Natural killer cell treated with Interleukin-12 subunit alpha and Interleukin-12 subunit beta and Interleukin-15 and Interleukin-18, amount 100 ng/mL, for 72 hours (primary cell): ENCODE measurements at regions not wholly inside any gene's neighbourhood (a gene's known extent, or its start where the extent isn't known, plus 50 kb on each side); places are given as distances from the start of the nearest gene placed in this dataset.

ENCODE experiments used
- ATAC-seq, 2 donors: fragments of 150-1000 bp; cut with Tn5 transposase in 1 of 2; sonication (Bioruptor Pico), chemical (Tn5 transposase) in 1 of 2; 2 replicates each; pipeline ENCODE4 v1.10.0; 2021
- DNase-seq: peaks from one replicate; pipeline ENCODE4 v3.0.0; 2022; ENCODE audit warnings: low spot score
- H3K27ac Mint-ChIP-seq, 2 donors: 1 replicate in 1 of 2; 2 replicates in 1 of 2; pipeline ENCODE4 v1.8.0; 2022; ENCODE audit warnings: mixed read lengths in 2 of 2, mild to moderate bottlenecking in 1 of 2, moderate library complexity in 1 of 2
- H3K27me3 Mint-ChIP-seq, 2 donors: 1 replicate in 1 of 2; 2 replicates in 1 of 2; pipeline ENCODE4 v1.8.0; 2022; ENCODE audit warnings: mixed read lengths in 2 of 2
- H3K36me3 Mint-ChIP-seq: one replicate; pipeline ENCODE4 v1.8.0; 2022; ENCODE audit warnings: mixed read lengths
- H3K4me1 Mint-ChIP-seq, 2 donors: 1 replicate in 1 of 2; 2 replicates in 1 of 2; pipeline ENCODE4 v1.8.0; 2022; ENCODE audit warnings: low read depth in 2 of 2, mixed read lengths in 2 of 2, mild to moderate bottlenecking in 1 of 2
- H3K4me3 Mint-ChIP-seq: one replicate; pipeline ENCODE4 v1.8.0; 2022; ENCODE audit warnings: mixed read lengths
- H3K9me3 Mint-ChIP-seq: 2 replicates; pipeline ENCODE4 v1.8.0; 2022; ENCODE audit warnings: mixed read lengths

DNA sequence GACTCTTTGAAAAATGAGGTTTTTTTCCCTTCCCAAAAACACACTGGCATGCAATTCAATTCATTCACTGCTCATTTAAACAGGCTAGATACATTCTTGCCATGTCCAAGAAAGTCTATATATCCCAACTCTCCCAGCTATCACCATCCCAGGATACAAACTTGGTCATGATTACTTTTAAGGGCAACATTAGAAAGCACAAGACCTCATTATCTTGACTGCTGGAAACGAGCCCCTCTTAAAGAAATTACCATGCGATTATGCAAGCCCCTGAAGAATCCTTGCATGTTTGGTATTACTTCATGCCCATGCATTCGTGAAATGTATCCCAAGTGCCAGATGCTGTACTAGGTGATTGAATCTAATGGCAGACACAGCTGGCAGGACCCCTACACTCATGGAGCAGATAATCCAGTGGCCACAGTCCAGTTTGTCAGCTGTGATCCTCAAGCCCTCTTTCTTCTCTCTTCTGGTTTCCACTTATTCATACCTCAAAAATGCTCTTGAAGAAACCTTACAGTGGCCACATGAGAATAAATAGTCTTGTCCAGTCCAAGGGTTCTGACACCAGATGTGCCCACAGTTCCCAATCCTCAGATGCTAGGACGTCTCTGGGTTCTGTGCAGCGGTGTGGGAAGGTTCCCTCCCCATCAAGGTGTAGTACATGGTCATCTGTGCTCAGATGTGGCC lies 103.7 kb upstream of the HABP2 start:
- Mint-ChIP-seq H3K4me1 (no peaks in the 10 kb centered on the region), H3K27me3 (peaks cover 22 to 23% of the 10 kb centered on the region in 2 donors), H3K4me3 (no peak overlapping the region), H3K9me3 (no peaks in the 10 kb centered on the region), H3K27ac (no peak overlapping the region), H3K36me3 (no peaks in the 10 kb centered on the region)
- DNase-seq (no peak), ATAC-seq (no peak)

- no peak overlapping the region for H3K4me3 Mint-ChIP-seq
- H3K27ac Mint-ChIP-seq, result no peak overlapping the region
- peaks cover 21 to 22% of the 10 kb centered on the region in 2 donors for H3K27me3 Mint-ChIP-seq
- H3K9me3 Mint-ChIP-seq, result no peaks in the 10 kb centered on the region
- H3K36me3 Mint-ChIP-seq, result no peaks in the 10 kb centered on the region
- ATAC-seq (no peak), DNase-seq (no peak)
- H3K4me1 Mint-ChIP-seq, result no peaks in the 10 kb centered on the region
These were observed 102.6 kb upstream of the HABP2 start for GRCh38 chr10:113450046-113450804.

DNA sequence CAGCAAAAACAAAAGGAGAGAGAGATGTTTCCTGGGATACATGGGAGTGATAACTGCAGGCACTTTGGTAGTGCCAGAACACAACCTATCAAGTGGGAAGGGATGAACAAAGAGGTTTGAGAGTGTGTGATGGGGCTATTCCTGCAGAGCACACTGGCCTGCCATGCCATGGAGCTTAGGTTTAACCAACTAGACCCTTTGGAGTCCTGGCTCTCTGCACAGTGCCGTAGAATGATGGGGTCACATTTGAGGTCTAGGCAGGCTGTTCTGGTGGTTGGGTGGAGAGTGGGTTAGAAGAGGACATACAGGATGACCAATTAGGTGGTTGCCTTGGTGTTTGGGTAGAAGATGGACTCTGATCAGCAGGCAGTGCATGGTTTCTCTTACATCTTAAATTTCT lies 101.9 kb upstream of the HABP2 start:
- Mint-ChIP-seq H3K4me3 (no peak overlapping the region), H3K27ac (no peak overlapping the region), H3K9me3 (no peaks in the 10 kb centered on the region), H3K27me3 (peaks cover 21 to 22% of the 10 kb centered on the region in 2 donors), H3K4me1 (no peaks in the 10 kb centered on the region), H3K36me3 (no peaks in the 10 kb centered on the region)
- ATAC-seq (no peak), DNase-seq (no peak)

- Mint-ChIP-seq H3K4me1 (no peaks in the 10 kb centered on the region), H3K27ac (no peak overlapping the region), H3K27me3 (peaks cover 15 to 19% of the 10 kb centered on the region in 2 donors), H3K36me3 (no peaks in the 10 kb centered on the region), H3K9me3 (no peaks in the 10 kb centered on the region), H3K4me3 (no peak overlapping the region)
- no peak for ATAC-seq
- no peak for DNase-seq
These were observed 100.6 kb upstream of the HABP2 start for GRCh38 chr10:113452146-113452845.

DNA sequence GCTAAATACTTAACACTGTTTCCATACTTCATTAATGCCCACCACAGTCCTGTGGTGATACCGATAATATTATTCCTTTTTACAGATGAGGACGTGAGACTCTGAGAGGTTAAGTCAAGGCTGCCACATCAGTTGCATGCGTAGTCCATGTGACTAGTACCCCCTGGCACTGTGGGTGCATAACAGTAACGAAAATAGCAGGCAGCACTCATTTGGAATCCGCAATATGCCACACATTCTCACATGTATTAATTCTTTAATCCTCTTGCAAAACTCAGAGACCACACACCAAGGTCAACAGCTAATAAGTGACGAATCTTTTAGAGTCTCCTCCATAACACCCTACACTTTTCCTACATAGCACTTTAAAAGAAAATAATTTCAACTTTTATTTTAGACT lies 99.5 kb upstream of the HABP2 start:
- H3K4me3 Mint-ChIP-seq, result no peak overlapping the region
- H3K27ac Mint-ChIP-seq, result no peak overlapping the region
- peaks cover 13 to 15% of the 10 kb centered on the region in 2 donors for H3K27me3 Mint-ChIP-seq
- H3K9me3 Mint-ChIP-seq, result no peaks in the 10 kb centered on the region
- H3K36me3 Mint-ChIP-seq, result no peaks in the 10 kb centered on the region
- DNase-seq (no peak), ATAC-seq (no peak)
- no peaks in the 10 kb centered on the region for H3K4me1 Mint-ChIP-seq

DNA sequence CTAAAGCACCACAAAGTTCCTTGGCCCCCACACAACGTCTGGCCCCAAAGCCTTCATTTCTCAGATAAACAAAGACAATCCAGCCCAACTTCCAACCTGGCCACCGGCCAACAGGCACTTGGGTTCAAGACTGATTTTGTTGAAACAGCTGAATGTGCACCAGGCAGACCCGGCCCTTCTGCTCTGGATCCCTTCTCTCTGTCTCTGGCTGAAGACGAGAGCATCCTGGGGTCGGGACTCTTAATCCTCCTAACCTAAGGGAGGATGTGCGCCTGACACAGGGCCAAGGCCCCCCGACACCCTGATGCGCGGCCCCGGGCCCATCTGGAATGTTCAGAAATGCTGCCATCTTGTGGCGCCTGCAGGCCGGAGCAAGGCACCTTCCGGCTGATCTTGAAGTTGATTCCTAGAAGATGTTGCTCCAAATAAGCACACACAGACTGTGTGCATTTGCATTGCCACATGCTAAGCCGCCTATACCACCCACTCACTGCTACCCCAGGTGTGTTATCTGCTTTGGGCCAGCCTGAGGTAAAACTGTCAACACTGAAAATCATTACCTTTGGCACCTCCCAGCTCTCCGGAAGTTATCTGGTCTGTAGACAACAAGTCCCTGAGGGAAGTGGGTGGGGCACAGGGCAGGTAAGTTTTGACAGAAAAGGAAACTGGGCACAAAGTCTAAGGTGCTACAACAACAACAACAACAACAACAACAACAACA lies 98.4 kb upstream of the HABP2 start:
- Mint-ChIP-seq H3K4me1 (no peaks in the 10 kb centered on the region), H3K9me3 (no peaks in the 10 kb centered on the region), H3K27ac (no peak overlapping the region), H3K27me3 (peaks cover 14 to 15% of the 10 kb centered on the region in 2 donors), H3K36me3 (no peaks in the 10 kb centered on the region), H3K4me3 (no peak overlapping the region)
- ATAC-seq (no peak), DNase-seq (no peak)

DNA sequence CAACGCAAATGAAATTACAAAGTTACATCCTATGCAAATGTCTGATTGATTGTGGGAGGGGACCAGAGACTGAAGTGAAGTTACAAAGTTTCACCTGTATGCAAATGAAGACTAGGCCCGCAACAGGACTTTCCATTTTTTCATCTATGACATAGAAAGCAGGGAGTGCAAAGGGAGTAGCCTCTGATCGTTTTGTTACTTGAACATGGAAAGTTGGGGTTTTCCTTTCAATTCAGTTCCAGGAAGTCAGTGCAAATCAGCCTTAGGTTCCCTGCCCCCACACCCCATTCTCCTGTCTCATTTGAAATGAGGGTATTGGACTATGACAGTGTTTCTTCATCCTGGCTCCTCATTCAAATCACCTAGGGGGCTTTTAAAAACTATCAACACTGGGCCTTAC lies 96.9 kb upstream of the HABP2 start:
- DNase-seq (no peak), ATAC-seq (no peak)
- Mint-ChIP-seq H3K4me1 (no peaks in the 10 kb centered on the region), H3K4me3 (no peak overlapping the region), H3K9me3 (no peaks in the 10 kb centered on the region), H3K27ac (no peak overlapping the region), H3K36me3 (no peaks in the 10 kb centered on the region), H3K27me3 (peaks cover 9 to 13% of the 10 kb centered on the region in 2 donors)

GRCh38 chr10:113456741-113457140 lies 96.1 kb upstream of the HABP2 start:
- no peaks in the 10 kb centered on the region for H3K9me3 Mint-ChIP-seq
- H3K27ac Mint-ChIP-seq, result no peak overlapping the region
- no peaks in the 10 kb centered on the region for H3K36me3 Mint-ChIP-seq
- H3K4me3 Mint-ChIP-seq, result no peak overlapping the region
- no peak for DNase-seq
- no peaks in the 10 kb centered on the region for H3K4me1 Mint-ChIP-seq
- peaks cover 5 to 15% of the 10 kb centered on the region in 2 donors for H3K27me3 Mint-ChIP-seq
- no peak for ATAC-seq

GRCh38 chr10:113457408-113457807 lies 95.4 kb upstream of the HABP2 start:
- no peaks in the 10 kb centered on the region for H3K9me3 Mint-ChIP-seq
- no peak overlapping the region for H3K27ac Mint-ChIP-seq
- ATAC-seq (no peak), DNase-seq (no peak)
- H3K4me1 Mint-ChIP-seq, result no peaks in the 10 kb centered on the region
- no peak overlapping the region for H3K4me3 Mint-ChIP-seq
- peaks cover 5 to 15% of the 10 kb centered on the region in 2 donors for H3K27me3 Mint-ChIP-seq
- H3K36me3 Mint-ChIP-seq, result no peaks in the 10 kb centered on the region

GRCh38 chr10:113458451-113458850 lies 94.4 kb upstream of the HABP2 start:
- Mint-ChIP-seq H3K9me3 (no peaks in the 10 kb centered on the region), H3K27ac (no peak overlapping the region), H3K27me3 (peaks cover under 1 to 13% of the 10 kb centered on the region in 2 donors), H3K4me1 (no peaks in the 10 kb centered on the region), H3K4me3 (no peak overlapping the region), H3K36me3 (no peaks in the 10 kb centered on the region)
- no peak for DNase-seq
- ATAC-seq, result no peak

DNA sequence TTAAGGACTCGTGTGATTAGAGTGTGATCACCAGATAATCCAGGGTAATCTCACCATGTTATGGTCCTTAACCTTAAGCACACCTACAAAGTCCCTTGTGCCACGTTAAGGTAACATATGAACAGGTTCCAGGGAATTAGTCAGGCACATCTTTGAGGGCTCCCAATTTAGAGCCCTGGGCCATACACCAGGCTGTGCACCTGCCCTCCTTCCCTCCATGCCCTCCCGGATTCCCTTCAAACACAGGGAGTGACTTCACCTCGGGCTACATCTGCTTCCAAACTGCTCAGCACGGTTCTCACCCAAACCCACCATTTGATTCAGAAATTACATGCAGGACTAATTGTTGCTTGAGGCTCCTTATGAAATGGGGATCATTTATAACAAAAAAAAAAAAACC lies 93.9 kb upstream of the HABP2 start:
- Mint-ChIP-seq H3K4me1 (no peaks in the 10 kb centered on the region), H3K4me3 (no peak overlapping the region), H3K36me3 (no peaks in the 10 kb centered on the region), H3K27me3 (peaks cover 5 to 13% of the 10 kb centered on the region in 2 donors), H3K9me3 (no peaks in the 10 kb centered on the region), H3K27ac (no peak overlapping the region)
- no peak for ATAC-seq
- no peak for DNase-seq

GRCh38 chr10:113459626-113460280 lies 93.1 kb upstream of the HABP2 start:
- Mint-ChIP-seq H3K9me3 (no peaks in the 10 kb centered on the region), H3K27ac (no peak overlapping the region), H3K4me3 (no peak overlapping the region), H3K4me1 (no peaks in the 10 kb centered on the region), H3K27me3 (peaks cover 13 to 18% of the 10 kb centered on the region in 2 donors), H3K36me3 (no peaks in the 10 kb centered on the region)
- DNase-seq (no peak), ATAC-seq (no peak)

DNA sequence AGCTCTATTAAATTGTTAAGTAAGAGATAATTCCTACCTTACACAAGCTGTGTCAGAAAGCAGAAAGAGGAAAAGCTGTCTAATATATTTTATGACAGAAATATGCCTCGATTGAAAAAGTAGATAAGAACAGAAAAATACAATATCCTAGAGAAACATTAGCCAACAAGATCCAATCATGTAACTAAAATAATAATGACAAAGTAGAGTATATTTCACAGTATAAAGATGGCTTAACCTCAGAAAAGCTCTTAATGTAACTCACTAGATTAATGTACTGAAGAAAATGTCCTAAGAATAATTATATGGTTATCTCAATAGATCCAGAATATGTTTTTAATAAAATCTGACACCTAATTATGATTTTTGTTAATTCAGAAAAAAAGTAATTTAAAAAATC lies 89.8 kb upstream of the HABP2 start:
- Mint-ChIP-seq H3K27me3 (peaks cover 23 to 33% of the 10 kb centered on the region in 2 donors), H3K27ac (no peak overlapping the region)
- ATAC-seq, result no peak

More for the DNA sequence above, 89.8 kb upstream of the HABP2 start:
- H3K4me3 Mint-ChIP-seq, result no peak overlapping the region
- no peaks in the 10 kb centered on the region for H3K4me1 Mint-ChIP-seq
- no peaks in the 10 kb centered on the region for H3K9me3 Mint-ChIP-seq
- no peak for DNase-seq
- H3K36me3 Mint-ChIP-seq, result no peaks in the 10 kb centered on the region
